ENCODE measurements at regions not wholly inside any gene's neighbourhood (a gene's known extent, or its start where the extent isn't known, plus 50 kb on each side); places are given as distances from the start of the nearest gene placed in this dataset.
A peak's percentile ranks its signal among the peaks of the same experiment; 100 is the strongest.

DNA sequence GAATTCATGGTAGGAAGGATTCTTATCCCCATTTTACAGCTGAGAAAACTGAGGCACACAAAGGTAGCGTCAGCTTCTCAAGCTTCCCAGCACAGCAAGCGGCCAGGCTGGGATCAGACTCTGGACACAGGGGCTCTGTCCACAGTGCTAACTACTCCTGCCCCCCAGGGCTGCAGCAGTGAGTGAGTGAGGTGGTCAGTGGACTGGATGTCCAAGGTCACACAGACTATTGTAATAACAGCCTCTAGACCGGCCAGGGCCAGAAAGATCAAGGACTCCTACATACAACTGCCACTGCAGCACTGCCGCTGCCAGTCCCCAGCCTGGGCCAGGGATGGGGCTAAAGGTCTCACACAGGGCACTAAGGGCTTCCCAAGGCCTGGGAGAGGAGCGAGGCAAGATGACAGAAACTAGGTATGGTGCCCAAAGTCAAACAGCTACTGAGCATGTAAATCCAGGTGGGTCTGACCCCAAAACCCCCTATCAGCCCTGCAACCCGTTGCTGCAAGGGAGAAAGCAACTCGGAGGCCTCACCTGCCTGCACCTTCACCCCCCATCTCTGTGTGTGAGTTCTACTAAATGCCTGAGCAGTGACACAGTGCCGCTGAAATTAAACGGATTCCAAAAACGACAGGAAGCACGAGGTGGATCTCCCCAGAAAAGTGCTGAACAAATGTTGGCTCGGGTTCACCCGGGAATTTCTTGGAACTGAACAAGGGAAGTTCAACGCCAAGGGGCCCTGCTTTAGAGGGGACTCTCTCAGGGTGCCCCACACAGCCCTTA is 161.8 kb upstream of the GRK3 start:
- H3K9me3 Mint-ChIP-seq, result no peaks in the 10 kb centered on the region
- no peak for DNase-seq (ENCODE audit: low read depth, low spot score)
- H3K27ac Mint-ChIP-seq (ENCODE audit: unreplicated experiment), result peak overlapping the region; percentile 19
- TF ChIP-seq, protein P1, sequence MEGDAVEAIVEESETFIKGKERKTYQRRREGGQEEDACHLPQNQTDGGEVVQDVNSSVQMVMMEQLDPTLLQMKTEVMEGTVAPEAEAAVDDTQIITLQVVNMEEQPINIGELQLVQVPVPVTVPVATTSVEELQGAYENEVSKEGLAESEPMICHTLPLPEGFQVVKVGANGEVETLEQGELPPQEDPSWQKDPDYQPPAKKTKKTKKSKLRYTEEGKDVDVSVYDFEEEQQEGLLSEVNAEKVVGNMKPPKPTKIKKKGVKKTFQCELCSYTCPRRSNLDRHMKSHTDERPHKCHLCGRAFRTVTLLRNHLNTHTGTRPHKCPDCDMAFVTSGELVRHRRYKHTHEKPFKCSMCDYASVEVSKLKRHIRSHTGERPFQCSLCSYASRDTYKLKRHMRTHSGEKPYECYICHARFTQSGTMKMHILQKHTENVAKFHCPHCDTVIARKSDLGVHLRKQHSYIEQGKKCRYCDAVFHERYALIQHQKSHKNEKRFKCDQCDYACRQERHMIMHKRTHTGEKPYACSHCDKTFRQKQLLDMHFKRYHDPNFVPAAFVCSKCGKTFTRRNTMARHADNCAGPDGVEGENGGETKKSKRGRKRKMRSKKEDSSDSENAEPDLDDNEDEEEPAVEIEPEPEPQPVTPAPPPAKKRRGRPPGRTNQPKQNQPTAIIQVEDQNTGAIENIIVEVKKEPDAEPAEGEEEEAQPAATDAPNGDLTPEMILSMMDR (conservative IDR thresholded peaks at IDR 0.05), result no peak
- no peaks in the 10 kb centered on the region for H3K36me3 Mint-ChIP-seq (ENCODE audit: low read depth)
- H3K4me1 Mint-ChIP-seq, result peaks cover 46% of the 10 kb centered on the region
- peaks cover 5% of the 10 kb centered on the region for H3K27me3 Mint-ChIP-seq (ENCODE audit: low read depth)
- peak overlapping the region; percentile 84 for H3K4me3 Mint-ChIP-seq

DNA sequence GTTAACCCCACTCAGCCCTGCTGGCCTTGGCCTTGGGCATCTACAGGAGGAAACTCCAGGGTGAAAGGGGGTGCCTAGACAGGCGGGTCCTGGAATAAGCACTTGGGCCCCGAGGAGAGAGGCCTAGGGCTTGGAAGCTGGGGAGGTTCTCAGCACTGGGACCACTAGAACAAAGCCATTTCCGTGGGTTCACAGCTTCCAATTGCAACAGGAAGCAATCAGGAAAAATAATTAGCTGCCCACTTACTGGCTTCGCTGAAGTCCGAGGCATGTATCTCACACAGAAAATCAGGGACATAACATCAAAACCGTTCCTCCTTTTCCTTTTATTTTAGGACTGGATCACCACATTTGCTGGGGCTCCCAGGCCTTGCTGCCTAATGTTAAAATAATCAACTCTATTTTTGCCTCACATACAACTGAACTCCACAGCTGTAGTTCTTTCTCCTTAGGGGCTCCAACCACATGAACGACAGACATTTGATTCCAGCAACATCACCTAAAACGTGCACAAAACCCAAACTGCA is 161.1 kb upstream of the GRK3 start:
- Mint-ChIP-seq H3K36me3 (ENCODE audit: low read depth) (no peaks in the 10 kb centered on the region), H3K27ac (ENCODE audit: unreplicated experiment) (peak overlapping the region; percentile 41), H3K27me3 (ENCODE audit: low read depth) (peaks cover 5% of the 10 kb centered on the region), H3K4me1 (peaks cover 48% of the 10 kb centered on the region), H3K9me3 (no peaks in the 10 kb centered on the region), H3K4me3 (peak overlapping the region; percentile 93)
- no peak for DNase-seq (ENCODE audit: low read depth, low spot score)
- TF ChIP-seq, protein P1 (conservative IDR thresholded peaks at IDR 0.05), result no peak

DNA sequence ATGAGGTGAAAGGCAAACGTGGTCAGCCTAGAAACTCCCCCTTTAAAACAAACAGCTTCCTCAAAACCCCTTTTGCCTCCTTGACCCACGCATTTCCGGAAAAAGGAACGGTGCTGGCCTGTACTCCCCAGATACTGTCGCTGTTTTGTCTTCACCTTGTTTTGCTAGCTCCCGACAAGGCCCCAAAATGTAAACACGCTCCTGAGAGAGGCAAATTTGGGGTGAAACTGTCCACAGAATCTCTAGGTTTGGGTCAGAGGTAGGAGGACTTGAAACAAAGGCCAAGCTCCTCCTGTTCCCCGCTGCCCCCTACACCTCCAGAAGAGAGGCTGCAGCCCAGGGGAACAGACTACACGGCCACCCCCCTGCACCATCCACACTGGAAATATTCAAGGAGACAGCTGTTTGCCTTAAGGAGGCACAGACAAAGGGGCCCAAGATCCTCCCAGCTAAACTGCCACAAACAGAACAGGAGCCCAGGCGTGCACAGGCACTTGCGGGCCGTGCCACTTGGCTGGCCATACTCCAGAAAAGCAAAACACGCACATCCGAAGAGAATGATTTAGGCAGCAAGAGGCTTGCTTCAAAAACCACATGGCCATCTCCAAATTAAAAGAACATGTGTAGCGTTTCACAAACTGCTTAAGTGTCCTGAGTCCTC is 160.5 kb upstream of the GRK3 start:
- H3K9me3 Mint-ChIP-seq, result no peaks in the 10 kb centered on the region
- DNase-seq (ENCODE audit: low read depth, low spot score), result no peak
- peaks cover 48% of the 10 kb centered on the region for H3K4me1 Mint-ChIP-seq
- H3K4me3 Mint-ChIP-seq, result peak overlapping the region; percentile 93
- H3K36me3 Mint-ChIP-seq (ENCODE audit: low read depth), result no peaks in the 10 kb centered on the region
- H3K27ac Mint-ChIP-seq (ENCODE audit: unreplicated experiment), result peak overlapping the region; percentile 43
- peaks cover 5% of the 10 kb centered on the region for H3K27me3 Mint-ChIP-seq (ENCODE audit: low read depth)
- TF ChIP-seq, protein P1 (conservative IDR thresholded peaks at IDR 0.05), result no peak

DNA sequence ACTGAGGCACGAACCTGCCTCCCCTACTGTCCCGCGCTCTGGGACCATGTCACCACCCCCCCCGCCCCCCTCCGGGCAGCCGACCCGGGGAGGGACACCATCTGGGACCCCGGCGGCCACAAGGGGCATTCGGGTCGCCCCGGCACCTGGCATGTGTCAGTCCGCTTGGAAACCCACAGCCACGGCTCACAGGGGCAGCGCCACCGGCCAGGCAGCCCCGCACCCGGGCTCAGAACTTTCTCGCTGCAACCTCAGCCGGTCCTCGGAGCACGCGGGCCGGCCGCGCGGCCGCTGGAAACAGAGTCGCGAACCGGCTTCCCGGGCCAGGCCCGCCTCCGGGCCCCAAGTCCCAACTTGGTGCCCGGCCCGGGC is 159.9 kb upstream of the GRK3 start:
- peaks cover 5% of the 10 kb centered on the region for H3K27me3 Mint-ChIP-seq (ENCODE audit: low read depth)
- no peaks in the 10 kb centered on the region for H3K36me3 Mint-ChIP-seq (ENCODE audit: low read depth)
- TF ChIP-seq, protein P1 (conservative IDR thresholded peaks at IDR 0.05), result no peak
- H3K4me1 Mint-ChIP-seq, result peaks cover 48% of the 10 kb centered on the region
- no peak for DNase-seq (ENCODE audit: low read depth, low spot score)
- no peak overlapping the region for H3K27ac Mint-ChIP-seq (ENCODE audit: unreplicated experiment)
- no peaks in the 10 kb centered on the region for H3K9me3 Mint-ChIP-seq
- peak overlapping the region; percentile 93 for H3K4me3 Mint-ChIP-seq

DNA sequence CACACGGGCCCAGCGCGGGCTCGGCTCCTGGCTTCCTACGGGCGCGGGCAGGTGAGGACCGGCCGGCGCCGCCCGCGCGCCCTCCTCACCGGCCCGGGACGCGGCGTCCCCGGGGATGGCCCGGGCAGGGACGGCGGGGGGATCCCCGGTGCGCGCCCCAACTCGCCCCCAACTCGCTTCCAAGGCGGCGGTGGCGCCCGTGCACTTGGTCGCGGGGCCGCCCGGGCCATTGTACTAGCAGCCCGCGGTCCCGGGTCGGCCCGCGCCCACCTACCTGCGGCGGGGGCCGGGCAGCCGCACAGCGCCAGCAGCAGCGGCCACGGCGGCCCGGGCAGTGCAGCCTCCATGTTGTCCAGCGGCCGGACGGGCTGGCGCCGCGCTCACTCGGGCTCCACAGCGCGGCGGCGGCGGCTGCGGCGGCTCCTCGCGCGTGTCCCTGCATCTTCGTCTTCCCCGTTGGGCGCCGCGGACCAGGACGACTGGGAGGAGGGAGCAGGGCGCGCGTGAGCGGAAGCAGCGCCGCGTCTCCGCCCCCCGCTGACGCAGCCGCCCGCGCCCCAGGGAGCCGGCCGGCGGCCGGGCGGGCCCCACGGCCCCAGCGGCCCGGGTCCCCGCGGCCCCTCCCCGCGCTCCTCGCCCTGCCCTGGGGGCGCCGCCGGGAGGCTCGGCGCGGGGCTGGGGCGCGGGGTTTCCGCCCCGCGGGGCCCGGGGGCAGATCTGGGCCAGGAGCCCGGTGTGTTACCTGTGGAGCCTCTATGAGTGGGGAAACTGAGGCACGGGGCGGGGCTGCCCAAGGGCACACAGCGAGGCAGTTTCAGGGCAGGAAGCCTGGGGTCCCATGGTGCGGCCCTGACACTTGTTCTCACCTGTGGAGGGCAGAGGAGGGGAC is 159.3 kb upstream of the GRK3 start:
- H3K27ac Mint-ChIP-seq (ENCODE audit: unreplicated experiment), result no peak overlapping the region
- H3K4me1 Mint-ChIP-seq, result peaks cover 48% of the 10 kb centered on the region
- peaks cover 5% of the 10 kb centered on the region for H3K27me3 Mint-ChIP-seq (ENCODE audit: low read depth)
- TF ChIP-seq, protein P1 (conservative IDR thresholded peaks at IDR 0.05), result no peak
- H3K4me3 Mint-ChIP-seq, result peak overlapping the region; percentile 91
- no peaks in the 10 kb centered on the region for H3K36me3 Mint-ChIP-seq (ENCODE audit: low read depth)
- no peaks in the 10 kb centered on the region for H3K9me3 Mint-ChIP-seq
- no peak for DNase-seq (ENCODE audit: low read depth, low spot score)

Measured in neural crest cell (in vitro differentiated cells).